Hepatocyte (in vitro differentiated cells): ENCODE measurements at regions not wholly inside any gene's neighbourhood (a gene's known extent, or its start where the extent isn't known, plus 50 kb on each side); places are given as distances from the start of the nearest gene placed in this dataset.

Experiments used
- DNase-seq: peaks from one replicate; pipeline ENCODE4 v3.0.0-alpha.2; 2016; ENCODE audit warnings: low spot score
- H2AFZ ChIP-seq: fragments of 200-600 bp; sonication (generic); 2 replicates; pipeline ENCODE4 v1.6.0; 2016; ENCODE audit warnings: antibody characterized with exemption, mild to moderate bottlenecking
- H3K27ac ChIP-seq: fragments of 200-600 bp; sonication (generic); 2 replicates; pipeline ENCODE4 v1.5.1; 2016; ENCODE audit warnings: mild to moderate bottlenecking
- H3K27me3 ChIP-seq: fragments of 200-600 bp; sonication (generic); 2 replicates; pipeline ENCODE4 v1.6.1; 2016
- H3K36me3 ChIP-seq: fragments of 200-600 bp; sonication (generic); replicated peaks from 2 replicates; pipeline ENCODE4 v1.5.1; 2016; ENCODE audit warnings: low read depth; ENCODE audit not compliant: insufficient read depth
- H3K4me1 ChIP-seq: fragments of 200-600 bp; sonication (generic); 2 replicates; pipeline ENCODE4 v1.5.1; 2016; ENCODE audit warnings: mild to moderate bottlenecking, moderate library complexity; ENCODE audit not compliant: insufficient read depth
- H3K4me2 ChIP-seq: fragments of 200-600 bp; sonication (generic); 2 replicates; pipeline ENCODE4 v1.6.0; 2016
- H3K4me3 ChIP-seq: fragments of 200-600 bp; sonication (generic); 2 replicates; pipeline ENCODE4 v1.5.1; 2016; ENCODE audit warnings: mild to moderate bottlenecking
- H3K79me2 ChIP-seq: fragments of 200-600 bp; sonication (generic); 2 replicates; pipeline ENCODE4 v1.6.0; 2017; ENCODE audit warnings: mild to moderate bottlenecking
- H3K9me2 ChIP-seq: fragments of 200-600 bp; sonication (generic); replicated peaks from 2 replicates; pipeline ENCODE4 v1.6.0; 2017; ENCODE audit warnings: mild to moderate bottlenecking; ENCODE audit not compliant: insufficient read depth
- H3K9me3 ChIP-seq: fragments of 200-600 bp; sonication (generic); 2 replicates; pipeline ENCODE4 v1.5.1; 2016; ENCODE audit warnings: low read depth, mild to moderate bottlenecking
- H4K20me1 ChIP-seq: fragments of 200-600 bp; sonication (generic); 2 replicates; pipeline ENCODE4 v1.6.0; 2016; ENCODE audit warnings: mild to moderate bottlenecking; ENCODE audit not compliant: insufficient read depth, poor library complexity, severe bottlenecking
- EZH2 ChIP-seq: fragments of 200-600 bp; sonication (generic); IDR thresholded peaks from 2 replicates; pipeline ENCODE4 v1.6.1; 2016; ENCODE audit warnings: antibody characterized with exemption, mild to moderate bottlenecking, borderline replicate concordance
- EZH2phosphoT487 ChIP-seq: fragments of 200-600 bp; sonication (generic); IDR thresholded peaks from one replicate; pipeline ENCODE4 v1.6.1; 2018; ENCODE audit warnings: antibody characterized with exemption, mild to moderate bottlenecking, low read depth, moderate library complexity; ENCODE audit not compliant: unreplicated experiment, severe bottlenecking
- WGBS: methylation state at CpG from one replicate; pipeline ENCODE4 v1.1.6; 2016; ENCODE audit warnings: low lambda C conversion rate; ENCODE audit errors: missing lambda C conversion rate; 5-methylcytosine and 5-hydroxymethylcytosine counted together
- TF ChIP-seq, protein P1 (sequence below): fragments of 200-600 bp; sonication (generic); IDR thresholded peaks from 2 replicates; pipeline ENCODE4 v1.5.1; 2016; ENCODE audit warnings: antibody characterized with exemption, mild to moderate bottlenecking; ENCODE audit not compliant: poor library complexity

DNA sequence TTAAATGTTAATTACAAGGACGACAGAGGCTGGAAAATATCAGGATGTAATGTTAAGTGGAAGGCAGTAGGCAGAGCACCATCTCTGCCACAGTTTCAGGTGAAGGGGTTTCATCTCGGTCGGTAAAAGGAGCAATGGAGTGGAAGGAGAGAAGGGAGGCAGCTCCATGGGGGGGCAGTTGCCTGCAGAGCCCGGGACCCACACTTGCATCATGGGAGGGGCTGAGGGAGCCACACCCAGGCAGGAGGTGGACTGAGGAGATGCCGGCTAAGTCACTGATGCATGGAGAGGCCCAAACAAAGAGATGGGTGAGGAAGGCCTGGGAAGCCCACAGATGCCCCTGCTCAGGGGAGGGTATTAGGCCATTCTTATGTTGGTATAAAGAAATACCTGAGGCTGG, 1470.9 kb downstream of the BRD1 start:
- H3K4me3 ChIP-seq = no peak overlapping the region
- no peaks in the 10 kb centered on the region for H3K27me3 ChIP-seq
- no peak overlapping the region for H2AFZ ChIP-seq
- H3K9me2 ChIP-seq = no peaks in the 10 kb centered on the region
- WGBS = 85% methylated on average over 5 of the region's 5 CpGs
- H4K20me1 ChIP-seq = no peaks in the 10 kb centered on the region
- no peak overlapping the region for H3K27ac ChIP-seq
- H3K4me1 ChIP-seq = no peaks in the 10 kb centered on the region
- no peaks in the 10 kb centered on the region for H3K36me3 ChIP-seq
- DNase-seq = no peak
- no peak for TF ChIP-seq EZH2
- TF ChIP-seq, protein P1, sequence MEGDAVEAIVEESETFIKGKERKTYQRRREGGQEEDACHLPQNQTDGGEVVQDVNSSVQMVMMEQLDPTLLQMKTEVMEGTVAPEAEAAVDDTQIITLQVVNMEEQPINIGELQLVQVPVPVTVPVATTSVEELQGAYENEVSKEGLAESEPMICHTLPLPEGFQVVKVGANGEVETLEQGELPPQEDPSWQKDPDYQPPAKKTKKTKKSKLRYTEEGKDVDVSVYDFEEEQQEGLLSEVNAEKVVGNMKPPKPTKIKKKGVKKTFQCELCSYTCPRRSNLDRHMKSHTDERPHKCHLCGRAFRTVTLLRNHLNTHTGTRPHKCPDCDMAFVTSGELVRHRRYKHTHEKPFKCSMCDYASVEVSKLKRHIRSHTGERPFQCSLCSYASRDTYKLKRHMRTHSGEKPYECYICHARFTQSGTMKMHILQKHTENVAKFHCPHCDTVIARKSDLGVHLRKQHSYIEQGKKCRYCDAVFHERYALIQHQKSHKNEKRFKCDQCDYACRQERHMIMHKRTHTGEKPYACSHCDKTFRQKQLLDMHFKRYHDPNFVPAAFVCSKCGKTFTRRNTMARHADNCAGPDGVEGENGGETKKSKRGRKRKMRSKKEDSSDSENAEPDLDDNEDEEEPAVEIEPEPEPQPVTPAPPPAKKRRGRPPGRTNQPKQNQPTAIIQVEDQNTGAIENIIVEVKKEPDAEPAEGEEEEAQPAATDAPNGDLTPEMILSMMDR = no peak
- no peak for TF ChIP-seq EZH2phosphoT487
- no peaks in the 10 kb centered on the region for H3K79me2 ChIP-seq
- H3K9me3 ChIP-seq = no peaks in the 10 kb centered on the region
- H3K4me2 ChIP-seq = no peak overlapping the region

DNA sequence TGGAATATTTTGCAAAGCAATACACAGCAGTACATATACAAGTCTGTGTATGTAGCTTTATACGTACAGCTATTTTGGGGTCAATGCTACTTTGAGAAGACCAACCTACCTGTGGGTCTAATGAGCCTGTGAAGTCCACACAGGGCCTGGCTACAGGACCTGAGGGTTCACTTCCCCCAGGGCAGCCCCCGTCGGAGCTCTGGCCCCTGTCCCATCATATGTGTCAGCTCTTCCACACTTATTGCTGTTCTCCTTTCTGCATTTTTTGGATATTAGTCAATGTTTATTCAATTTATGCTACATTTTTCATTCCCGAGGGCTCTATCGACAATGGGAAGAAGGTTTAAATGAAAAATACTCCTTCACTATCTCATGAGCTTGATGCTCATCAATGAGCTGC, 1473.6 kb downstream of the BRD1 start:
- TF ChIP-seq, protein P1 = no peak
- TF ChIP-seq EZH2phosphoT487 (no peak), EZH2 (no peak)
- 91% methylated on average over 5 of the region's 5 CpGs for WGBS
- Histone ChIP-seq H3K36me3 (no peaks in the 10 kb centered on the region), H2AFZ (no peak overlapping the region), H4K20me1 (no peaks in the 10 kb centered on the region), H3K4me2 (no peak overlapping the region), H3K4me1 (no peaks in the 10 kb centered on the region), H3K27me3 (peaks cover 3% of the 10 kb centered on the region), H3K27ac (no peak overlapping the region), H3K4me3 (no peak overlapping the region), H3K9me2 (no peaks in the 10 kb centered on the region), H3K79me2 (no peaks in the 10 kb centered on the region), H3K9me3 (no peaks in the 10 kb centered on the region)
- no peak for DNase-seq

DNA sequence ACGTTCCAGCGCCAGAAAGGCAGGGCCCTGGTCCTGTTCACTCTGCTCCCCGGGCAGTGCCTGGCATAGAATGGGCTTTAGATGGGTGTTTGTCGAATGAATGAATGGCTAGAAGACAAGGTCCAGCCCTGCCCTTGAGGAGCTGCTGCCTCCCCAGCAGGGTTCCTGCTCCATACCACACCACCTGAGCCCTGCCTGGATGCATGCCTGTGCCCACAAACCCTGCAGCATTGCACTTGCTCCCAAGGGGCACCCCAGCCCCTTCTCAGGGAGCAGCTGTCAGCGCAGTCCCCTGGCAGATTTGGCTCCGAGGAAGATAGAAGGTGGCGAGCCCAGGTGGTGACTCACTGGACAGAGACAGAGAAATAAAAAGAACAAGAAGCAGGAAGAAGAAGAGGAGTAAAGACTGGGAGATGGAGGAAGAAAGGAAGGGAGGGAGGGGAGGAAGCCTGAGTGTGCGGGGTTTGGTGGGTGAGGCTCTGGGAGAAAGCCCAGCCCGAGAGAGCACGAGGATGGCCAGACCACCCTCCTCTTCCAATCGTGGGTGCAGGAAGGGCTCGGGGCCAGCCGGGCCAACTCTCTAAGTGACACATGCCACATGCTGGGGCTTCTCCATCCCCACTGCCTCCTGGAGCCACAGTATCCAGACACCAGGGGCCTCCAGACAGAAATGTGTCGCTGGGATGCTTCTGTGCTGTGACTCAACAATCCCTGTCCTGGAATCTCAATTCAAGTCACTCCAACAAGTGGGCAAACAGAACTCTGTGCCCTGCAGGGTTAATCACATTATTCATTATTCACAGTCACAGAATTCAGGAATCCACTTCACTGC, 1474.3 kb downstream of the BRD1 start:
- Histone ChIP-seq H3K79me2 (no peaks in the 10 kb centered on the region), H3K4me3 (no peak overlapping the region), H4K20me1 (no peaks in the 10 kb centered on the region), H3K9me2 (no peaks in the 10 kb centered on the region), H2AFZ (no peak overlapping the region), H3K27me3 (peaks cover 3% of the 10 kb centered on the region), H3K36me3 (no peaks in the 10 kb centered on the region), H3K9me3 (no peaks in the 10 kb centered on the region), H3K4me1 (no peaks in the 10 kb centered on the region), H3K4me2 (no peak overlapping the region), H3K27ac (no peak overlapping the region)
- 87% methylated on average over 14 of the region's 14 CpGs for WGBS
- no peak for DNase-seq
- TF ChIP-seq, protein P1 = no peak
- TF ChIP-seq EZH2 = no peak
- no peak for TF ChIP-seq EZH2phosphoT487
